ENCODE measurements at regions not wholly inside any gene's neighbourhood (a gene's known extent, or its start where the extent isn't known, plus 50 kb on each side); places are given as distances from the start of the nearest gene placed in this dataset.

DNA sequence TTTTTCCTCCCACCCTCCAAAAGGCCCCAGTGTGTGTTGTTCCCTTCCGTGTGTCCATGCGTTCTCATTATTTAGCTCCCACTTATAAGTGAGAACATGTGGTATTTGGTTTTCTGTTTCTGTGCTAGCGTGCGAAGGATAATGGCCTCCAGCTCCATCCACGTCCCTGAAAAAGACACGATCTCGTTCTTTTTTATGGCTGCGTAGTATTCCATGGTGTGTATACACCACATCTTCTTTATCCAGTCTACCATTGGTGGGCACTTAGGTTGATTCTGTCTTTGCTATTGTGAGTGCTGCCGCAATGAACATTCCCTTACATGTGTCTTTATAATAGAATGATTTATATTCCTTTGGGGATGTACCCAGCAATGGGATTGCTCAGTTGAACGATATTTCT is 177.8 kb downstream of the ETS2 start:
- no peaks in the 10 kb centered on the region for H4K20me1 ChIP-seq (replicated peaks; ENCODE audit: control insufficient read depth, extremely low read depth, insufficient read depth, low read length)
- no peak overlapping the region for H2AFZ ChIP-seq (ENCODE audit: low read depth, low read length)
- H3K9me1 ChIP-seq (replicated peaks; ENCODE audit: control insufficient read depth, extremely low read depth, insufficient read depth, low read length) = no peaks in the 10 kb centered on the region
- FAIRE-seq = no peak
- no peak overlapping the region for H3K4me3 ChIP-seq (replicated peaks in 1 of 3; ENCODE audit: insufficient read depth in 1 of 3, low read depth in 1 of 3, low read length in 3 of 3)
- H3K27me3 ChIP-seq (ENCODE audit: control insufficient read depth in 2 of 2, insufficient read depth in 2 of 2, low read length in 2 of 2) = no peaks in the 10 kb centered on the region
- H3K36me3 ChIP-seq (ENCODE audit: control insufficient read depth in 2 of 2, extremely low read depth in 1 of 2, insufficient read depth in 2 of 2, low read length in 2 of 2) = no peaks in the 10 kb centered on the region
- DNase-seq (ENCODE audit: low read depth, low spot score) = no peak
- TF ChIP-seq FOS (IDR thresholded peaks at IDR 0.05; ENCODE audit: borderline replicate concordance, insufficient read depth, low read length) = no peak
- no peak for TF ChIP-seq POLR2A (IDR thresholded peaks at IDR 0.05; ENCODE audit: low read depth, low read length)
- TF ChIP-seq MYC (IDR thresholded peaks at IDR 0.05; ENCODE audit: low read depth, low read length) = no peak
- TF ChIP-seq, protein P1, sequence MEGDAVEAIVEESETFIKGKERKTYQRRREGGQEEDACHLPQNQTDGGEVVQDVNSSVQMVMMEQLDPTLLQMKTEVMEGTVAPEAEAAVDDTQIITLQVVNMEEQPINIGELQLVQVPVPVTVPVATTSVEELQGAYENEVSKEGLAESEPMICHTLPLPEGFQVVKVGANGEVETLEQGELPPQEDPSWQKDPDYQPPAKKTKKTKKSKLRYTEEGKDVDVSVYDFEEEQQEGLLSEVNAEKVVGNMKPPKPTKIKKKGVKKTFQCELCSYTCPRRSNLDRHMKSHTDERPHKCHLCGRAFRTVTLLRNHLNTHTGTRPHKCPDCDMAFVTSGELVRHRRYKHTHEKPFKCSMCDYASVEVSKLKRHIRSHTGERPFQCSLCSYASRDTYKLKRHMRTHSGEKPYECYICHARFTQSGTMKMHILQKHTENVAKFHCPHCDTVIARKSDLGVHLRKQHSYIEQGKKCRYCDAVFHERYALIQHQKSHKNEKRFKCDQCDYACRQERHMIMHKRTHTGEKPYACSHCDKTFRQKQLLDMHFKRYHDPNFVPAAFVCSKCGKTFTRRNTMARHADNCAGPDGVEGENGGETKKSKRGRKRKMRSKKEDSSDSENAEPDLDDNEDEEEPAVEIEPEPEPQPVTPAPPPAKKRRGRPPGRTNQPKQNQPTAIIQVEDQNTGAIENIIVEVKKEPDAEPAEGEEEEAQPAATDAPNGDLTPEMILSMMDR (IDR thresholded peaks at IDR 0.05; ENCODE audit: extremely low read depth in 1 of 2, insufficient read depth in 1 of 2, low read depth in 1 of 2, low read length in 2 of 2) = no peak
- TF ChIP-seq GATA2 (IDR thresholded peaks at IDR 0.05; ENCODE audit: insufficient read depth, insufficient read length, low read depth, low read length) = no peak
- TF ChIP-seq JUN (IDR thresholded peaks at IDR 0.05; ENCODE audit: borderline replicate concordance, insufficient read depth, insufficient read length, low read depth) = no peak
- TF ChIP-seq EZH2 (IDR thresholded peaks at IDR 0.05; ENCODE audit: borderline replicate concordance, low read depth, low read length, severe bottlenecking) = no peak
- intact Hi-C loops (cut with micrococcal nuclease) = no loop called here
- no peaks in the 10 kb centered on the region for H3K9me3 ChIP-seq (replicated peaks; ENCODE audit: control insufficient read depth, insufficient read depth, low read length)
- dilution Hi-C loops (cut with MboI; ENCODE audit: extremely low pct_ligation_motif_present, low sequenced_read_pairs) = no loop called here
- POLR2A ChIA-PET = no interaction called here
- no peaks in the 10 kb centered on the region for H3K79me2 ChIP-seq (ENCODE audit: control insufficient read depth, insufficient read depth, low read length)
- peaks cover 6% of the 10 kb centered on the region for H3K4me1 ChIP-seq (ENCODE audit: control insufficient read depth, extremely low read depth, insufficient read depth, low read length)
- CTCF ChIA-PET = no interaction called here
- H3K9ac ChIP-seq (replicated peaks; ENCODE audit: extremely low read depth, insufficient read depth, low read length) = no peak overlapping the region
- no peak overlapping the region for H3K4me2 ChIP-seq (ENCODE audit: insufficient read depth, low read length)
- no TSS peak for BruUV-seq (replicated peaks)
- no peak overlapping the region for H3K27ac ChIP-seq (ENCODE audit: insufficient read depth, low read depth, low read length)

- H3K9me3 ChIP-seq (replicated peaks; ENCODE audit: control insufficient read depth, insufficient read depth, low read length) = no peaks in the 10 kb centered on the region
- H4K20me1 ChIP-seq (replicated peaks; ENCODE audit: control insufficient read depth, extremely low read depth, insufficient read depth, low read length) = no peaks in the 10 kb centered on the region
- TF ChIP-seq POLR2A (IDR thresholded peaks at IDR 0.05; ENCODE audit: low read depth, low read length) (no peak), JUN (IDR thresholded peaks at IDR 0.05; ENCODE audit: borderline replicate concordance, insufficient read depth, insufficient read length, low read depth) (no peak), FOS (IDR thresholded peaks at IDR 0.05; ENCODE audit: borderline replicate concordance, insufficient read depth, low read length) (no peak), MAX (IDR thresholded peaks at IDR 0.05; ENCODE audit: insufficient read depth, insufficient read length) (no peak), MYC (IDR thresholded peaks at IDR 0.05; ENCODE audit: low read depth, low read length) (no peak), POLR2AphosphoS5 (IDR thresholded peaks at IDR 0.05; ENCODE audit: insufficient read depth, low read depth, low read length) (no peak), EZH2 (IDR thresholded peaks at IDR 0.05; ENCODE audit: borderline replicate concordance, low read depth, low read length, severe bottlenecking) (no peak), GATA2 (IDR thresholded peaks at IDR 0.05; ENCODE audit: insufficient read depth, insufficient read length, low read depth, low read length) (no peak)
- TF ChIP-seq, protein P1 (IDR thresholded peaks at IDR 0.05; ENCODE audit: extremely low read depth in 1 of 2, insufficient read depth in 1 of 2, low read depth in 1 of 2, low read length in 2 of 2) = no peak
- CTCF ChIA-PET = no interaction called here
- H3K27me3 ChIP-seq (ENCODE audit: control insufficient read depth in 2 of 2, insufficient read depth in 2 of 2, low read length in 2 of 2) = no peaks in the 10 kb centered on the region
- no peak overlapping the region for H3K9ac ChIP-seq (replicated peaks; ENCODE audit: extremely low read depth, insufficient read depth, low read length)
- intact Hi-C loops (cut with micrococcal nuclease) (no loop called here), dilution Hi-C loops (cut with MboI; ENCODE audit: extremely low pct_ligation_motif_present, low sequenced_read_pairs) (no loop called here)
- H3K4me3 ChIP-seq (replicated peaks in 1 of 3; ENCODE audit: insufficient read depth in 1 of 3, low read depth in 1 of 3, low read length in 3 of 3) = no peak overlapping the region
- no peak overlapping the region for H3K4me2 ChIP-seq (ENCODE audit: insufficient read depth, low read length)
- FAIRE-seq (no peak), DNase-seq (ENCODE audit: low read depth, low spot score) (no peak)
- H3K79me2 ChIP-seq (ENCODE audit: control insufficient read depth, insufficient read depth, low read length) = no peaks in the 10 kb centered on the region
- BruUV-seq (replicated peaks) = no TSS peak
- no peak overlapping the region for H3K27ac ChIP-seq (ENCODE audit: insufficient read depth, low read depth, low read length)
- H3K9me1 ChIP-seq (replicated peaks; ENCODE audit: control insufficient read depth, extremely low read depth, insufficient read depth, low read length) = no peaks in the 10 kb centered on the region
- peaks cover 6% of the 10 kb centered on the region for H3K4me1 ChIP-seq (ENCODE audit: control insufficient read depth, extremely low read depth, insufficient read depth, low read length)
- H3K36me3 ChIP-seq (ENCODE audit: control insufficient read depth in 2 of 2, extremely low read depth in 1 of 2, insufficient read depth in 2 of 2, low read length in 2 of 2) = no peaks in the 10 kb centered on the region
- POLR2A ChIA-PET = no interaction called here
- no peak overlapping the region for H2AFZ ChIP-seq (ENCODE audit: low read depth, low read length)
Measured at GRCh38 chr21:38982804-38983203, 177.1 kb downstream of the ETS2 start.

Measured in endothelial cell of umbilical vein (primary cell).